Fibroblast of the aortic adventitia (primary cell): ENCODE measurements at regions not wholly inside any gene's neighbourhood (a gene's known extent, or its start where the extent isn't known, plus 50 kb on each side); places are given as distances from the start of the nearest gene placed in this dataset.

Experiments used
- DNase-seq: peaks from one replicate; pipeline ENCODE4 v3.0.0-alpha.2; 2010; ENCODE audit warnings: low read depth
- H3K4me3 ChIP-seq: 2 replicates; pipeline ENCODE4 v1.5.1; 2011; ENCODE audit warnings: low read depth, mild to moderate bottlenecking, control low read depth, low read length, moderate library complexity
- CTCF ChIP-seq: IDR thresholded peaks from 2 replicates; pipeline ENCODE4 v1.5.1; 2011; ENCODE audit warnings: mild to moderate bottlenecking, low read length, control low read depth, inconsistent platforms; ENCODE audit not compliant: insufficient read depth

DNA sequence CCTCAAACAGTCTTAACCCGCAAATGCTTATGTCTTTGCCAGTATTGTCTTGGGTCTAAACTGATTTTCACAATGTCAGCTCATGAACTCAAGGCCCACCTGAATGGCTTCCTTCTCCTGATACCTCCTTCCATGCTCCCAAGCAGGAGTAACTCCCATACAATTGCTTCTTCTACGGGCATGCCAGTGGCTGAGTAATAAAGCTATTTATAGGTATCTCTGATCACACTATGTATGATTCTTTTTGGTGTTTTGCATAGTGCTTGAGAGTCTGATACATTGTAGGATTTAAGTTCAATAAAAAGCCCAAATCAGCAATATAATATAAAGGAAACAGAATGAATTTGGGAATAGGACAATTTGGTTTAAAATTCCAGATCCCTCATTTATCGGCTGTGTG lies 235.0 kb upstream of the DCN start:
- DNase-seq: no peak
- TF ChIP-seq CTCF: no peak
- H3K4me3 ChIP-seq: no peak overlapping the region

- no peak for TF ChIP-seq CTCF
- DNase-seq: no peak
- no peak overlapping the region for H3K4me3 ChIP-seq
These were observed 232.0 kb upstream of the DCN start for GRCh38 chr12:91414636-91415035.

- peak; percentile 12 for DNase-seq
- H3K4me3 ChIP-seq: no peak overlapping the region
- TF ChIP-seq CTCF: no peak
These were observed 231.2 kb upstream of the DCN start for GRCh38 chr12:91413581-91414546.

DNA sequence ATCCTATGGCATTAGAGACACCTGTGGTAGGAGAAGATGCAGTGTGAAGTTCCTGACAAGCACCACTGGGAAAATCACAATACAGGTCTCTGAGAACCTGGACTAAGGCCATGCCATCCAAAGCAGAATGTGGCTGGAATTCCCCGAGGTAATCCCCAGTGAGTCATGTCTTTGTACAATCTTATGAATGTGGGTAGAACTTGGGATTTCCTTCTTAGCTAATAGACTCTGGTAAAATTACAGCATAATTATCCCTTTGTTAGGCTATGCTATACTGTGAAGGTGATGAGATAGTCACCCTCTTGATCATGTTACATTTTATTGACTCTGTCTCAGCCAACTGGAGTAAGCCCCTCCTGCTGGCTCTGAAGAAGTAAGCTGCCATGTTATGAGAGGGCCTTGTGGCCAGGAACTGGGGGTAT lies 224.3 kb upstream of the DCN start:
- H3K4me3 ChIP-seq: no peak overlapping the region
- TF ChIP-seq CTCF: no peak
- DNase-seq: no peak

GRCh38 chr12:91404441-91404840 lies 221.8 kb upstream of the DCN start:
- DNase-seq: no peak
- TF ChIP-seq CTCF: no peak
- H3K4me3 ChIP-seq: no peak overlapping the region

GRCh38 chr12:91401190-91401589 lies 218.6 kb upstream of the DCN start:
- TF ChIP-seq CTCF: no peak
- H3K4me3 ChIP-seq: no peak overlapping the region
- DNase-seq: no peak
